Endothelial cell of umbilical vein (primary cell): ENCODE measurements at regions not wholly inside any gene's neighbourhood (a gene's known extent, or its start where the extent isn't known, plus 50 kb on each side); places are given as distances from the start of the nearest gene placed in this dataset.

Experiments used
- JUN ChIP-seq: IDR thresholded peaks from 2 replicates; pipeline ENCODE4 v1.6.1; 2011; ENCODE audit warnings: borderline replicate concordance, low read depth; ENCODE audit not compliant: insufficient read length, insufficient read depth
- POLR2A ChIP-seq: IDR thresholded peaks from 2 replicates; pipeline ENCODE4 v1.6.1; 2012; ENCODE audit warnings: low read depth, mild to moderate bottlenecking, control low read depth, low read length
- TF ChIP-seq, protein P1 (sequence below), 2 donors: IDR thresholded peaks; 1 replicate in 1 of 2; 2 replicates in 1 of 2; pipeline ENCODE4 v1.5.1; 2011; ENCODE audit warnings: low read length in 2 of 2, mild to moderate bottlenecking in 2 of 2, moderate library complexity in 2 of 2, control low read depth in 1 of 2, inconsistent platforms in 1 of 2, low read depth in 1 of 2; ENCODE audit not compliant: insufficient read depth in 1 of 2; ENCODE audit errors: extremely low read depth in 1 of 2

- TF ChIP-seq, protein P1, sequence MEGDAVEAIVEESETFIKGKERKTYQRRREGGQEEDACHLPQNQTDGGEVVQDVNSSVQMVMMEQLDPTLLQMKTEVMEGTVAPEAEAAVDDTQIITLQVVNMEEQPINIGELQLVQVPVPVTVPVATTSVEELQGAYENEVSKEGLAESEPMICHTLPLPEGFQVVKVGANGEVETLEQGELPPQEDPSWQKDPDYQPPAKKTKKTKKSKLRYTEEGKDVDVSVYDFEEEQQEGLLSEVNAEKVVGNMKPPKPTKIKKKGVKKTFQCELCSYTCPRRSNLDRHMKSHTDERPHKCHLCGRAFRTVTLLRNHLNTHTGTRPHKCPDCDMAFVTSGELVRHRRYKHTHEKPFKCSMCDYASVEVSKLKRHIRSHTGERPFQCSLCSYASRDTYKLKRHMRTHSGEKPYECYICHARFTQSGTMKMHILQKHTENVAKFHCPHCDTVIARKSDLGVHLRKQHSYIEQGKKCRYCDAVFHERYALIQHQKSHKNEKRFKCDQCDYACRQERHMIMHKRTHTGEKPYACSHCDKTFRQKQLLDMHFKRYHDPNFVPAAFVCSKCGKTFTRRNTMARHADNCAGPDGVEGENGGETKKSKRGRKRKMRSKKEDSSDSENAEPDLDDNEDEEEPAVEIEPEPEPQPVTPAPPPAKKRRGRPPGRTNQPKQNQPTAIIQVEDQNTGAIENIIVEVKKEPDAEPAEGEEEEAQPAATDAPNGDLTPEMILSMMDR (IDR thresholded peaks at IDR 0.05; ENCODE audit: extremely low read depth in 1 of 2, insufficient read depth in 1 of 2, low read depth in 1 of 2, low read length in 2 of 2) = no peak
- no peak for TF ChIP-seq POLR2A
- no peak for TF ChIP-seq JUN
Observed at GRCh38 chr5:54379590-54379989, 69.2 kb upstream of the ARL15 start.
